Uterus (tissue), 3 donors: ENCODE measurements at regions not wholly inside any gene's neighbourhood (a gene's known extent, or its start where the extent isn't known, plus 50 kb on each side); places are given as distances from the start of the nearest gene placed in this dataset.

Experiments
- DNase-seq, 2 donors: peaks; one replicate each; pipeline ENCODE4 v3.0.0-alpha.2; 2019 to 2020
- H3K27ac ChIP-seq, 2 donors: fragments of 200-600 bp; sonication (generic); 1 replicate in 1 of 2; 2 replicates in 1 of 2; pipeline ENCODE4 v1.5.1; 2016 to 2018
- H3K27me3 ChIP-seq, 2 donors: fragments of 200-600 bp; sonication (generic); one replicate each; pipeline ENCODE4 v1.5.1; 2018 to 2019; ENCODE audit warnings: control low read depth in 1 of 2
- H3K36me3 ChIP-seq, 2 donors: fragments of 200-600 bp; sonication (generic); one replicate each; pipeline ENCODE4 v1.5.1; 2019; ENCODE audit warnings: control low read depth in 1 of 2
- H3K4me1 ChIP-seq, 2 donors: fragments of 200-600 bp; sonication (generic); one replicate each; pipeline ENCODE4 v1.5.1; 2018 to 2019; ENCODE audit warnings: control low read depth in 1 of 2
- H3K4me3 ChIP-seq, 2 donors: fragments of 200-600 bp; sonication (generic); 1 replicate in 1 of 2; 2 replicates in 1 of 2; pipeline ENCODE4 v1.5.1; 2018 to 2019; ENCODE audit warnings: mild to moderate bottlenecking in 1 of 2
- H3K9me3 ChIP-seq, 2 donors: fragments of 200-600 bp; sonication (generic); one replicate each; pipeline ENCODE4 v1.5.1; 2019; ENCODE audit warnings: control low read depth in 1 of 2
- CTCF ChIP-seq, 4 experiments: fragments of 200-600 bp in 2 of 4; fragments of 450-650 bp in 2 of 4; sonication (generic) in 2 of 4; IDR thresholded peaks; one replicate each; pipeline ENCODE4 v1.5.1; 2016 to 2019; ENCODE audit warnings: antibody characterized with exemption in 4 of 4, mild to moderate bottlenecking in 2 of 4, moderate library complexity in 1 of 4
- POLR2A ChIP-seq, 2 donors: fragments of 450-650 bp; IDR thresholded peaks; one replicate each; pipeline ENCODE4 v1.6.1; 2016; ENCODE audit warnings: antibody characterized with exemption in 2 of 2, mild to moderate bottlenecking in 1 of 2, moderate library complexity in 1 of 2
- intact Hi-C: fragments of 100-400 bp; cut with DNase I; formaldehyde crosslinking; loops from one replicate; pipeline ENCODE4 v1.15.1; 2023; ENCODE audit warnings: low total_unique reads
- donor health status: DM: yes; HTN: yes; CAD: no.

- no peaks in the 10 kb centered on the region for H3K36me3 ChIP-seq
- H3K27ac ChIP-seq: no peak overlapping the region
- intact Hi-C loops: no loop called here
- TF ChIP-seq CTCF (IDR thresholded peaks at IDR 0.05): no peak
- no peak for TF ChIP-seq POLR2A (IDR thresholded peaks at IDR 0.05)
- no peak for DNase-seq
- H3K9me3 ChIP-seq: no peaks in the 10 kb centered on the region
- H3K4me1 ChIP-seq: no peaks in the 10 kb centered on the region
- no peaks in the 10 kb centered on the region for H3K27me3 ChIP-seq
- H3K4me3 ChIP-seq: no peak overlapping the region
Observed at GRCh38 chr22:22076932-22077703, 94.5 kb upstream of the TOP3B start.

- H3K4me3 ChIP-seq: no peak overlapping the region
- no peak for DNase-seq
- no peaks in the 10 kb centered on the region for H3K4me1 ChIP-seq
- intact Hi-C loops: no loop called here
- H3K9me3 ChIP-seq: no peaks in the 10 kb centered on the region
- H3K27me3 ChIP-seq: no peaks in the 10 kb centered on the region
- H3K36me3 ChIP-seq: no peaks in the 10 kb centered on the region
- H3K27ac ChIP-seq: no peak overlapping the region
- TF ChIP-seq CTCF (IDR thresholded peaks at IDR 0.05) (no peak), POLR2A (IDR thresholded peaks at IDR 0.05) (no peak)
Observed at GRCh38 chr22:22076361-22076760, 93.8 kb upstream of the TOP3B start.

GRCh38 chr22:22075382-22076163 is 93.0 kb upstream of the TOP3B start:
- intact Hi-C loops: no loop called here

GRCh38 chr22:22074634-22075381 is 92.2 kb upstream of the TOP3B start:
- Histone ChIP-seq H3K4me3 (no peak overlapping the region), H3K27me3 (no peaks in the 10 kb centered on the region), H3K27ac (no peak overlapping the region), H3K36me3 (no peaks in the 10 kb centered on the region), H3K4me1 (no peaks in the 10 kb centered on the region), H3K9me3 (no peaks in the 10 kb centered on the region)
- no peak for DNase-seq
- intact Hi-C loops: no loop called here
- TF ChIP-seq CTCF (IDR thresholded peaks at IDR 0.05) (no peak), POLR2A (IDR thresholded peaks at IDR 0.05) (no peak)

More at GRCh38 chr22:22075382-22076163, 93.0 kb upstream of the TOP3B start:
- no peak for TF ChIP-seq POLR2A (IDR thresholded peaks at IDR 0.05)
- TF ChIP-seq CTCF (IDR thresholded peaks at IDR 0.05): no peak
- DNase-seq: no peak
- H3K4me1 ChIP-seq: no peaks in the 10 kb centered on the region
- no peaks in the 10 kb centered on the region for H3K9me3 ChIP-seq
- H3K27me3 ChIP-seq: no peaks in the 10 kb centered on the region
- no peak overlapping the region for H3K4me3 ChIP-seq
- H3K36me3 ChIP-seq: no peaks in the 10 kb centered on the region
- H3K27ac ChIP-seq: no peak overlapping the region
